ENCODE measurements at regions not wholly inside any gene's neighbourhood (a gene's known extent, or its start where the extent isn't known, plus 50 kb on each side); places are given as distances from the start of the nearest gene placed in this dataset.

GRCh38 chr4:155603360-155603891 is 63.2 kb upstream of the GUCY1A1 start:
- TF ChIP-seq POLR2A (IDR thresholded peaks at IDR 0.05; ENCODE audit: low read depth, low read length) (no peak), POLR2AphosphoS5 (IDR thresholded peaks at IDR 0.05; ENCODE audit: low read depth, low read length) (no peak), TAF1 (IDR thresholded peaks at IDR 0.05; ENCODE audit: low read depth, low read length) (no peak)
